ENCODE measurements at regions not wholly inside any gene's neighbourhood (a gene's known extent, or its start where the extent isn't known, plus 50 kb on each side); places are given as distances from the start of the nearest gene placed in this dataset.
A peak's percentile ranks its signal among the peaks of the same experiment; 100 is the strongest.
"Not testable (repeated sequence)": the region's sequence is repeated elsewhere in the genome, so short reads cannot be mapped to it uniquely, and the experiment has no call there.

DNA sequence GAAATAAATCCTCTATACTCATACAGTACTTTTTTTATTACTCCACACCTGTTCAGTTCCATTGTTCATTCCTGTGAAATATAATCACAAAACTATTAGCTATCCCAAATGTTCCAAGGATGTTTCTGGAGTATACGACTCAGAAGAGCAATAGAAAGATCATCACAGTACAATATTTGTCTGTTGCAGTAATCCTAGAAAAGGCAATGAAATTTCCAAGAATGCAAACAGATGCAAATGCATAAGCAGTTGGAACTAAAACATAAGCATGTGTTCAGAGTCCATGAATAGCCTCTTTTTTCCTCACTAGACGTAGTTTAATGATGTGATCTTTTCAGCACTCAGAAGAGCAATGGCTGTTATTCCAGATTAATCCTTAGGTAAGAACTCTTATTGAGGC, 55.2 kb downstream of the RTL3 start:
- DNase-seq: no peak

DNA sequence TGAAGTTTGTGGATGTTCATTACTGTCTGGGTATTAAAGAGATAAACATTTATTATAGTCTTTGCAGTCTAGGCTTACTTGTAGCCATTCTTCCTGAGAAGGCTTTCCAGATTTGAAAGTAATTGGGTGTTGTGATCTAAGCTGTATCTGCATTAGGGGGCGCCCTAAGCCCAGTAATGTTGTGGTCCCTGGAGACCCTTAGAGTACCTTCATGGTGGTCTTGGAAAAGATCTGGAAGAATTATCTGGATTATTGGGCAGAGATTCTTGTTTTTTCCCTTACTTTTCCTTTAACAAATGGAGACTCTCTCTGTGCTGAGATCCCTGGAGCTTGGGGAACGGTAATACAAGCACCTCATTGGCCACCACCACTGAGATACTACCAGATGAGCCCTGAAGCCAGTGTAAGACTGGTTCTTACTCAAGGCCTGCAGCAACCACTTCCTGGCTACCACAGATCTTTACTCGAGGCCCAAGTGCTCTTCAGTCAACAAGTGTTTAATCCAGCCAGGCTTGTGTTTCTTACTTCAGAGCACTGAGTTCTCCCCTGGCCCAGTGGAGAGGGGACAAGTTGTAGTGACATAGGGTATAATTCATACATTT, 63.1 kb downstream of the RTL3 start:
- DNase-seq: peak; percentile 8

DNA sequence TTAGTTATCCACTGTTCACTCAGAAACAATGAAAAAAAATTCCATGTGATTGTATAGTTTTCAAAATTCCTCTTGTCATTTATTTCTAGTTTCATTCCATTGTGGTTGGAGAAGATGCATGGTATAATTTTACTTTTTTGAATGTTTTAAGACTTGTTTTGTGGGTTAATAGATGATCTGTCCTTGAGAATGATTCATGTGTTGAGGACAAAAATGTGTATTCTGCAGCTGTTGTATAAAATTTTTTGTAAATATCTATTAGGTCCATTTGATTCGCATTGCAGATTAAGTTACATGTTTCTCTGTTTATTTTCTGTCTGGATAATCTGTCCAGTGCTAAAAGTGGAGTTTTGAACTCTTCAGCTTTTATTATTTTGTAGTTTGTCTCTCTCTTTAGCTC, 65.4 kb downstream of the RTL3 start:
- no peak for DNase-seq

DNA sequence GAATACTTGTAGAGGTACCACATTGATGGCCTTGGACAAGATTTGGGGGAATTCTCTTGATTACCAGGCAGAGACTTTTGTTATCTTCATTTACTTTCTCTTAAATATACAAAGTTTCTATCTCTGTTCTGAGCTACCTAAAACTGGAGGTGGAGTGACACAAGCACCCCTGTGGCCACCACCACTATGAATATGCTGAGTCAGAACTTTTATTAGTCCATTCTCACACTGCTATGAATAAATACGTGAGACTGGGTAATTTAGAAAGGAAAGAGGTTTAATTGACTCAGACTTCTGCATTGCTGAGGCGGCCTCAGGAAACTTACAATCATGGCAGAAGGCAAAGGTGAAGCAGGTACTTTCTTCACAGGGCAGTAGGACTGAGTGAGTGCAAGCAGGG, 67.1 kb downstream of the RTL3 start:
- DNase-seq: no peak

DNA sequence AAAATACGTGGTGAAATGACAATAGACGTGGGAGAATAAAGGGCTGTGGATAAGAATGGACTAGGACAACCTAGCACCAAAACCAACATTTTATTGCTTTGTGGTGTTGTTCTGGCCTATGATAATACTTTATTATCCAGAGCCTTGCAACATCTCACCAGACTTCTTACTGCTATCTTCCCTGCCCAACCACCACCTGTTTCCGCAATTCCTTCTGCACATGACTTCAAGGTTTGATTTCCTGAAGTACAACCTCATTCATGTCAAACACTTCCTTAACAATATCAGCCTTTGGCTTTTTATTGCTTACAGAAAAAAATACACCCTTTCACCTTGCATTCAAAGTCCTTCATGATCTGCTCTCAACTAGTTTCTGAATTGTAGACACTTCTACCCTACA, 84.8 kb downstream of the RTL3 start:
- no peak for DNase-seq

DNA sequence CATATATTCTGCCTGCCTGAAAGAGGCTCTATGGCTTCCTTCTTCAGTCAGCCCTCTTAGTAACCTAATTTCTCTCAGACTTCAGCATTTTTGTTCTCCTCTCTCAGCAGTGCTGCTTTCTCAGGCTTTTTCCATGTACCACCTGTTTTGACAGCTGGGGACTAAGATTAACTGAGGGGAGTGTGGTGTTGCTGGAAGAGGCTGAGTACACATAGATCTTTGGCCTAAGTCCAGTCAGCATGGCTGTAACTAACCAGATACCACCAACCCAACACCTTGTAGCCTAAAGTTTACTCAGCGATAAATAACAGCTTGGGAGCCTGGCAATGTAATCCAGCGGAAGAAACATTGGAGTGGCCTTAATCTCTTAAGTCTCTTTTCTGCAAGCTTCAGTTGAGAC, 85.5 kb downstream of the RTL3 start:
- no peak for DNase-seq

DNA sequence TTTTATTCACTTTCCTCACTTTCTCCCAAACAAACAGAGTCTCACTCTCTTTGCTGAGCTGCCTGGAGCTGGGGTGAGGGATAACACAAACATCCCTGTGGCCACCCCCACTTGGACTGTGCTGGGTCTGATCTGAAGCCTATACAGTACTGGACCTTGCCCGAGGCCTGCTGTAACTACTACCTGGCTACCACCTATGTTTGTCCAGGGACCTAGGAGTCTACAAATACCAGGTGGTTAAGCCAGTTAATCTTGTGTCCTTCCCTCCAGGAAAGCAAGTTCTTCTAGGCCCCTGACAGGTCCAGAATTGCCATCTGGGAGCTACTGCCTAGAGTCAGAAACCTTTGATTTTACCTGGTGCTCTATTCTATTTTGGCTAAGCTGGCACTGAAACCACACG, 87.3 kb downstream of the RTL3 start:
- DNase-seq: no peak

DNA sequence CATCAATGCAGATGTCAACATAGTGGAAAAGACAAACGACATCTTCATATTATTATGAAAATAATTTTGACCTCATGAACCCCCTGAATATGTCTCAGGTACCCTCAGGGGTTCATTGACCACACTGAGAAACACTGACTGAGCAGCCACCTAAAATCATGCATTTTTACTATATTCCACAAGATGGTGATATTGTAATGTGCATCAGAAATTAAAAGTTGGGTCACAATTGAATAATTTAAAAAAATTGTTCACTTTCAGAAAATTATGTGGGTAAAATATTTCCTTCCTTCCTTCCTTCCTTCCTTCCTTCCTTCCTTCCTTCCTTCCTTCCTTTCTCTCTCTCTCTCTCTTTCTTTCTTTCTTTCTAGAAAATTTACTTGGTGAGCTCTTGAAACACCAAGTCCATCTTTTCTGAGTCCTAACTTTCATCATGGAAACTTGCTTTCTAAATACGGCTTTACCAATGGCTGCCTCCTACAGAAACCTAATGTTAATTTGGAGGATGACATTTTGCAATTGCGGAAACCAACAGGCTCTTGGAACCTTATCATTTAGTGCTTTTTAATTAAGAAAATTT, 103.6 kb downstream of the RTL3 start:
- no peak for DNase-seq

DNA sequence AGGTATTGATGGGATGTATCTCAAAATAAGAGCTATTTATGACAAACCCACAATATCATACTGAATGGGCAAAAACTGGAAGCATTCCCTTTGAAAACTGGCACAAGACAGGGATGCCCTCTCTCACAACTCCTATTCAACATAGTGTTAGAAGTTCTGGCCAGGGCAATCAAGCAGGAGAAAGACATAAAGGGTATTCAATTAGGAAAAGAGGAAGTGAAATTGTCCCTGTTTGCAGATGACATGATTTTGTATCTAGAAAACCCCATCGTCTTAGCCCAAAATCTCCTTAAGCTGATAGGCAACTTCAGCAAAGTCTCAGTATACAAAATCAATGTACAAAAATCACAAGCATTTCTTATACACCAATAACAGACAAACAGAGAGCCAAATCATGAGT, 106.5 kb downstream of the RTL3 start:
- not testable (repeated sequence) for DNase-seq

DNA sequence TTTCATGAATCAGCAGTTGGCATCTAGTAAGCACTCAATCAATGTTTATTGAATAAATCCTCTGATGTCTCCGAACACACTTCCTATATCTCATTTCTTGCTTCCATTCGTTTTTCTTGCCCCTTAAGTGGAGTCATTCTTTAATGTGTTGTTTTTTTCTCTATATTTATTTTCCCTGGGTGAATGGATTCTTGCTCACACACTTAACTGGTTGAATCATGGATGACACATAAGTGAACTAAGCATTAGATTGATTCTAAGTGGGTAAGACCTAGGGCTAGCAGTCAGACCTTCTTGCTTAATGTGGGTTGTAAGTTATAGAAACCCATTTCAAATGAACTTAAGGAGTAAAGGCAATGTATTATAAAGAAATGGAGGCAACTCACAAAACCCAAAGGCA, 111.1 kb downstream of the RTL3 start:
- DNase-seq: peak; percentile 17

DNA sequence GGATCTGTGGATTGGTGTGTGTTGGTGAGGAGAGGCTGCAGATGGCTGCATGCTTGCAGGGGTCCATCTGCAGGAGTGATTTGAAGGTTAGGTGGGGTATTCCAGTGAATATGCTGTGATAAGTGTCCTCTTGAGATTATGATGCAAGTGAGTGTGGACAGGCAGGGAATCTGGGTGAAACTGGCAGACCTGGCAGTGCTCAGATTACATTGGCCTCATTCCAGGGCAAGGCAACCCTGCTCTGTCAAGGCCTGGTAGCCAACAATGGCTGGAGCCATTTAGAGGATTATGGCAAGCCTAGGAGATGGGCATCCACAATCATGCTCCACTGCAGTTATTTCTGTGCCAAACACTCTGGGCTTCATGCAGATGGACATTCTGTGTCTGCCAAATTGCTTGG, 113.9 kb downstream of the RTL3 start:
- no peak for DNase-seq

DNA sequence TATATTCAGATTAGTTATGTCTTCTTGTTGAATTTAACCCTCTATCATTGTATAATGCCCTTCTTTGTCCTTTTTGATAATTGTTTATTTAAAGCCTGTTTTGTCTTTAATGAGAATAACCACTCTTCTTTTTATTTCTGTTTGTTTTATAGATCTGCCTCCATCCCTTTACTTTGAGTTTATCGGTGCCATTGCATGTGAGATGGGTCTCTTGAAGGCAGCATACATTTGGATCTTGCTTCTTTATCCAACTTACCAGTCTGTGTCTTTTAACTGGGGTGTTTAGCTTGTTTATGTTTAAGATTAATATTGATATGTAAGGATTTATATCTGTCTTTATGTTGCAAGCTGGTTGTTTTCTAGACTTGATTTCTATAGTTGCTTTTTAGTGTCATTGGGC, 115.8 kb downstream of the RTL3 start:
- no peak for DNase-seq

DNA sequence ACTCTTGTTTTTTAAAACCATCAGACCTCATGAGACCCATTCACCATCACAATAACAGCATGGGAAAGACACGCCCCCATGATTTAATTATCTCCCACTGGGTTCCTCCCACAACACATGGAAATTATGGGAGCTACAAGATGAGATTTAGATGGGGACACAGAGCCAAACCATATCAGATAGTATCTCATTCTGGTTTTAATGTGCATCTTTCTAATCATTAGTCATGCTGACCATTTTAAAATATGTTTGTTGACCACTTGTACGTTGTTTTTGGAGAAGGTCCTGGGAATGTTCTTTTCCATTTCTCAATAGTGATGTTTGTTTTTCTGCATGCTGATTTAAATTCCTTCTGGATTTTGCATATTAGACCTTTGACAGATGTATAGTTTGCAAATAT, 119.0 kb downstream of the RTL3 start:
- DNase-seq: no peak

DNA sequence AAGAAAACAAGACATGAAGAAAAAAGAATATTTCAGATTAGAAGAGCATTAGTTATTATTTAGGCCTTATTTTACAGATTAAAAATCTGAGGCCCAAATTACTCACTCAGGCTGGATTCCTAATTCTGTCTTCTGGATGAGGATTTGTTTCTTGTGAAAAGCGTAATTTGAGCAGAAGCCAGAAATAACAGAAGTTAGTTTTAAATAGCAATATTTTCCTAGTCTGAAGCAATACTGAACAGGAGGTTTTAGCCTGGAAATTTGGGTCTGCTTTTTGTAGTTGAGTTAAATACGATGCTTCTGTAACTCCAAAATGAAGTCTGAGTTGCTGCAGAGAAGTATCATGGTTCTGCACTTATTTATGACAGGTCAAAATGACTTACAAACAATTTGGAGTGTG, 124.9 kb downstream of the RTL3 start:
- no peak for DNase-seq

DNA sequence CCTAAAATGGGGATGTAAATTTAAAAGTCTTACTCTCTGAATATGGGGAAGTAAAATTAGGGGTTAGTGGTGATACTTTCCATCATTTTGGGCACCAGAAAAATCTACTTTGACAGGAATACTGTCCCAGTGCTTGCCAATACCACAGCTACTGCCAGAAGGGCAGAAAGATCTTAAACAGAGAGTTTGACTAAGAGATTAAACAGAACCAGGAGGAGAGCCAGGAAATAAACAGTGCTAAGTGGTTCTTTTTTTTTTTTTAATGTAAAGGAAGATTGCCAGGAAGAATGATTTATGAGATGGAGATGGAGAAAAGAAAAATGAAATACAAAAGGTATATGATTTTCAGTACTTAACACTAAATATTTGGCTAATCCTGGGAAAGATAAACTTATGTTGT, 126.8 kb downstream of the RTL3 start:
- DNase-seq: no peak

DNA sequence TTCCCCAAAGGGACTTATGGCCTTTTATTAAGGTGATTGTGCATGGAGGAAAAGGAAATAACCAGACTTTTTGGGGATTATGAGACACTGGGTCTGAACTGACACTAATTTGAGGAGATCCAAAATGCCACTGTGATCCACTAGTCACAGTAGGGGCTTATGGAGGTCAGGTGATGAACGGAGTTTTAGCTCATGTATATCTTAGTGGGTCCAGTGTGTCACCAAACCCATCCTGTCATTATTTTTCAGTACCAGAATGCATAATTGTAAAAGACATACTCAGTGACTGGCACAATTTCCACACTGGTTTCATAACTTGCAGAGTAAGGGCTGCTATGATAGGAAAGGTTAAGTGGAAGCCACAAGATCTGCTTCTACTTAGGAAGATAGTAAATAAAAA, 131.3 kb downstream of the RTL3 start:
- DNase-seq: no peak

DNA sequence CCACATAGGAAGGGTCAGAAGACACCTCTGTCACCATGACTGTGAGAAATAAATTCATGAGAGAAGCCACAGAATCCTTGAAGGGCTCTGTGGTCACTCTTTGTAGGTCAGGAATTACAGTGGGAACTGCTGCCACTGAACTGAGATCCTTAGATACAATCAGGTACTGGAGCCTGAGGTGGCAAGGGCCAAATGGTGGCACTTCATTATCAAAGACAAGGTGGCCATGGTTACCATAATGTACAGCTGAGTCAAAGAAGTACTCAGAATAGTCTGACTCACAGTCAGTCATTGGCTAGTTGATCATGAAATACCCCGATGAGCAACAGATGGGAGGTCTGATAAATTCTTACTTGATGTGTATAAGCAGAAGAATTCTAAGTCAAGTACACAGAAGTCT, 131.9 kb downstream of the RTL3 start:
- peak; percentile 19 for DNase-seq

DNA sequence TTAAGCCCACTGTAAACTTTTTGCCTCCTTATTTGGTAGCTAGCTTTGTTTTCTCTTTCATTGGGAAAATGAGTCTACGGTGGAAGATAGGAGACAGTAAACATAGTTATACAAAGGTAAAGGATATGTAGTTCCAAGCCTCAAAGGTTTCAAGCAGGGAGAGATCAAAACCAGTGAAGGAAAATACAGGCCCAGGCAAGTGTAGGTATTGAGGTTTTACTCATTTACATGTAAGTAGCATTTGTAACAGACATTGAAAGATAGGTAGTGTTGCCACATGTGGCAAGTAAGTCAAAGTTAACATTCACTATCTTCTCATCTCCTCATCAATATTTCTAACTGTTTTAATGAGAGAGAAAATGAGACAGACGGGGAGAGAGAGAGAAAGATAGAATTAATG, 136.5 kb downstream of the RTL3 start:
- DNase-seq: no peak

DNA sequence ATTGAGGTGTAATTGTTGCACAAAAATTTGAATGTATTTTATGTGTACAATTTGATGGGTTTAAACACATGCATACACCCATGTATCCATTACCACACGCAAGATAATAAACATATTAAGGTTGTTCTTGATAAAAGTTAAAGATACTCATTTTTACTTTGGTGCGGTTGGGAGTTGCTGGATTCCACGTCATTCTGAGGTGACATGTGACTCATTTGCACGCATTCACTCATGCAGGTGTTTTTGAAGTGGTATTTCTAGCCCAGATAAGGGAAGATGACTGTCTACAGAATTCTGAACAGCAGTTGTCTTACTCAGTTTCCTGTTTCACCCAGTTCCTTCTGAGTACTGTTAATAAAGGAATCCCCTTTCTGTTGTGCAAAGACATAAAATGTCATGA, 142.0 kb downstream of the RTL3 start:
- DNase-seq: no peak

DNA sequence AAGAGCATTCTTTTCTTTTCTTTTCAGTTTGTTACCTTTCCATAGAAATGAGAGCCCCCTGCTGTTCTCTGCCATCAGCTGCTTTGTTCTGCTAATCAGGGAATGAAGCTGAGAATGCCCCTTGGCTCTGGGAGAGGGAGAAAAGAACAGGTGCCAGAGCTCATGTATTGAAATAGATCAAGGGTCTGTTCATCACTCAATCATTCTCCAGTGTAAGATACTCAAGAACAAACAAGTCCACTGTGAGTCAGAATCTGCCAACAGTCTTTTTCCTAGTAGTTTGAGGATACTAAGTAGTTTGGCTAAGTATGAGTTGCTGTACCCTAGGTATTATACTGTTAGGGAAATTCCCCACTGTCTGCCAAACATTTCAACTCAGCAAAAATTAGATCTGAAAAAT, 144.3 kb downstream of the RTL3 start:
- no peak for DNase-seq

DNA sequence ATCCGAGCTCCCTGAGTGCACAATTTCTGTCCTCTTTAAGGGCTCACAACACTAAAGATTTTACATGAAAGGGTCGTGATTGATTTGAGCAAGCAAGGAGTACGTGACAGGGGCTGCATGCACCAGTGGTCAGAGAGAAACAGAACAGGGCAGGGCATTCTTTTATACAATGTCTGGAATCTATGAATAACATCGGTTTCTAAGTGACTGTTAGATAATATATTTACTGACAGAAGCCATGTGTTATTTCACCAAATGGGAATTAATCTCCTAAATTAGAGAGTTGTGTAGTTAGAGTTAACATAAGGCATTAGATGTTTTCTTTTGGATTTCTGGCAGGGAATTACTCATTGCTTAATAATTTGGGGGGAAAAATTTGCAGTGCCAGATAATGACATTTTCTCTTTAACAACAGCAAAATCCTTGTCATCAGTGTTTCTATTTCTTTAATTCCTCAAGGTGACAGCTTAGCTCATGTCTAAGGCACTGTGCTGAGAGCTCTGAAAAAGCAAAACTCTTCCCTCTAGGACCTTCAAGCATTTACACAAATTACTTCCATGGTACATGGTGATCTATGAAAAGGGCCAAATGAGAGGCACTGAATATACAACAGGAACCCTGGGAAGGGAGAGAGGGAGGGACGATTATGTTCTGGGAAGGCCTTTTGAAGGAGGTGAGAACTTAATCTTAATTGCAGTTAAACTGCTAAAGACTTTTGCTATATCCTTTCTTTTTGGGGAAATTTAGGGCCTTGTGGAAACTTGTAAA, 145.0 kb downstream of the RTL3 start:
- no peak for DNase-seq

DNA sequence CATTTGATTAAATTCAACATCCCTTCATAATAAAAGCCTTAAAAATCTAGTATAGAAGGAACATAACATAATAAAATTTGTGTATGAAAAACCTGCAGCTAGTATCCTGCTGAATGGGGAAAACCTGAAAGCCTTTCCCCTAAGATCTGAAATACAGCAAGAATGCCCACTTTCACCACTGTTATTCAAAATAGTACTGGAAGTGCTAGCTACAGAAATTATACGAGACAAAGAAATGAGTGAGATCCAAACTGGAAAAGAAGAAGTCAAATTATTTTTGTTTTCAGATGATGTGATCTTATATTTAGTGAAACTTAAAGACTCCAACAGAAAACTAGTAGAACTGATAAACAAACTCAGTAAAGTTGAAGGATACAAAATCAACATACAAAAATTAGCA, 152.9 kb downstream of the RTL3 start:
- DNase-seq: no peak

DNA sequence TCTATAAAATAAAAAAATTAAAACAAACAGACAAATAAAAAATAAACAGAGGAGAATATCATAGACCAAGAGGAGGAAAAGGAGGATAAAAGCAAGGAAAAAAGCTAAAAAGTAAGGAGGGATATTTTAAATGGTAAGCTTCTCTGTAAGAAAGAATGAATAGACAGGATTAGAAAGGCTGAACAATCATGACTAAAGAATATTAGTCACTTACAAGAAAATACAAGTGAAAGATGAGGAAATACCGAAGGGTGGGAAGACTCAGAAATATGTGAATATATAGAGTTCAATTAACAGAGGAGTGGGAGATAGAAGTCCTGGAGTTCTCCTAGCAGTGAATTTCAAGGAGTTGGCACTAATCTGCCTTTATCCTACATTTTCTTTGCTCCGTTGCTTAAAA, 162.6 kb downstream of the RTL3 start:
- DNase-seq: no peak

DNA sequence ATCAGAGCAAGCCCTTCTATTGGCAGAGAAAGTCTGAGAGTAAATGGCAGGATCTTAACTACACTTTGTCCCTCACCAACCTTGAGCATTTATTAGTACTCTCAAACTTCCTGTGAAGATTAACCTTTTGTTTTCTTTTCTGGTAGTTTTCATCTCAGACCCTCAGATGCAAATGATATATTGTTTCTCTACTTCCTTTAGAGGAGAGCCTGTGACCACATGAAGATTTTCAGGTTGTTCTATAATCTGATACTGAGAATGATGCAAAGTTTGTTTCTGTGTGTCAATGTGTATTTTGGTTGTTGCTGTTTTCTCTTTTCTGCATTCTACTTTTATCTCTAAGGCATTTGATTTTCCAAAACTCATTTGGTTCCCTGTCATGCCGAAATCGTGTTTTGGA, 165.8 kb upstream of the CYSLTR1 start:
- DNase-seq: no peak

DNA sequence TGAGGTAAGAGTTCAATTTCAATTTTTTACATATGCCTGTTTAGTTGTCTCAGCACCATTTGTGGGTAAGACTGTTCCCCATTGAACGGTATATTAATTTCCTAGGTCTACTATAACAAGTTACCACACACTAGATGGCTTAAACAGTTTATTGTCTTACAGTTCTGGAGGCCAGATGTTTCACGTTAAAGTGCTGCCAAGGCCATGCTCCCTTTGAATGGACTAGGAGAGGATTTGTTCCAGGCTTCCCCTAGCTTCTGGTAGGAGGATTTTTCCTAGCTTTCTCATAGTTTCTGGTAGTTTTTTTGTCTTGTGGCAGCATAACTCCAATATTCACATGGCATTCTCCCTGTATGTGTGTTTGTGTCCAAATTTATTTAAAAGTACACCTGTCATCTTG, 149.3 kb upstream of the CYSLTR1 start:
- DNase-seq: no peak
